Spinal cord (tissue), 9 donors: ENCODE measurements at regions not wholly inside any gene's neighbourhood (a gene's known extent, or its start where the extent isn't known, plus 50 kb on each side); places are given as distances from the start of the nearest gene placed in this dataset.
A peak's percentile ranks its signal among the peaks of the same experiment; 100 is the strongest.

Source experiments
- DNase-seq, 6 donors: peaks; one replicate each; pipeline versions ENCODE4 v3.0.0 to v3.0.0-alpha.2; 2013 to 2015; ENCODE audit warnings: low spot score in 6 of 6, low read depth in 4 of 6
- H3K27ac ChIP-seq: one replicate; pipeline ENCODE4 v1.5.1; 2013; ENCODE audit warnings: low read depth, low read length, control low read depth
- H3K27me3 ChIP-seq: one replicate; pipeline ENCODE4 v1.6.1; 2013; ENCODE audit warnings: low read length; ENCODE audit not compliant: control insufficient read depth, insufficient read depth
- H3K36me3 ChIP-seq: one replicate; pipeline ENCODE4 v1.6.1; 2013; ENCODE audit warnings: low read length; ENCODE audit not compliant: control insufficient read depth, insufficient read depth
- H3K4me1 ChIP-seq: one replicate; pipeline ENCODE4 v1.6.1; 2013; ENCODE audit warnings: low read length; ENCODE audit not compliant: control insufficient read depth, insufficient read depth
- H3K4me3 ChIP-seq: one replicate; pipeline ENCODE4 v1.5.1; 2013; ENCODE audit warnings: low read depth, low read length, control low read depth
- H3K9me3 ChIP-seq: one replicate; pipeline ENCODE4 v1.6.1; 2013; ENCODE audit warnings: low read length; ENCODE audit not compliant: control insufficient read depth, insufficient read depth
- whole genome bisulfite sequencing: methylation state at CpG from one replicate; pipeline ENCODE4 v1.1.5; 2013; ENCODE audit warnings: missing lambda C conversion rate; ENCODE audit not compliant: insufficient coverage; 5-methylcytosine and 5-hydroxymethylcytosine counted together
- donor health status: healthy.

- WGBS = 86% methylated on average over 2 of the region's 4 CpGs
- Histone ChIP-seq H3K4me1 (no peaks in the 10 kb centered on the region), H3K27ac (no peak overlapping the region), H3K36me3 (no peaks in the 10 kb centered on the region), H3K9me3 (no peaks in the 10 kb centered on the region), H3K27me3 (no peaks in the 10 kb centered on the region), H3K4me3 (no peak overlapping the region)
- no peak for DNase-seq
Observed at GRCh38 chr9:71363286-71363961, 242.0 kb upstream of the TRPM3 start.

GRCh38 chr9:71361357-71361756, 239.9 kb upstream of the TRPM3 start:
- Histone ChIP-seq H3K4me1 (no peaks in the 10 kb centered on the region), H3K27me3 (no peaks in the 10 kb centered on the region), H3K9me3 (no peaks in the 10 kb centered on the region), H3K27ac (no peak overlapping the region), H3K4me3 (no peak overlapping the region), H3K36me3 (no peaks in the 10 kb centered on the region)
- no CpG with 5 or more reads among the region's 2 CpGs for WGBS
- DNase-seq = no peak

- peak in 2 of 6 donors; percentile 60 to 74 for DNase-seq
- H3K27me3 ChIP-seq = no peaks in the 10 kb centered on the region
- 34% methylated on average over 2 of the region's 4 CpGs for WGBS
- no peaks in the 10 kb centered on the region for H3K4me1 ChIP-seq
- no peak overlapping the region for H3K27ac ChIP-seq
- H3K9me3 ChIP-seq = no peaks in the 10 kb centered on the region
- no peak overlapping the region for H3K4me3 ChIP-seq
- no peaks in the 10 kb centered on the region for H3K36me3 ChIP-seq
Observed at GRCh38 chr9:71357346-71357745, 235.9 kb upstream of the TRPM3 start.

GRCh38 chr9:71355884-71356283, 234.5 kb upstream of the TRPM3 start:
- Histone ChIP-seq H3K4me3 (no peak overlapping the region), H3K4me1 (no peaks in the 10 kb centered on the region), H3K27me3 (no peaks in the 10 kb centered on the region), H3K9me3 (no peaks in the 10 kb centered on the region), H3K27ac (no peak overlapping the region), H3K36me3 (no peaks in the 10 kb centered on the region)
- peak in 1 of 6 donors; percentile 67 for DNase-seq
- 95% methylated on average over 2 of the region's 4 CpGs for WGBS

GRCh38 chr9:71353720-71354119, 232.3 kb upstream of the TRPM3 start:
- DNase-seq = no peak
- Histone ChIP-seq H3K4me3 (no peak overlapping the region), H3K27me3 (no peaks in the 10 kb centered on the region), H3K27ac (no peak overlapping the region), H3K4me1 (no peaks in the 10 kb centered on the region), H3K36me3 (no peaks in the 10 kb centered on the region), H3K9me3 (no peaks in the 10 kb centered on the region)
- 100% methylated on average over 2 of the region's 2 CpGs for WGBS

- Histone ChIP-seq H3K4me1 (no peaks in the 10 kb centered on the region), H3K27me3 (no peaks in the 10 kb centered on the region), H3K27ac (no peak overlapping the region), H3K36me3 (no peaks in the 10 kb centered on the region), H3K4me3 (no peak overlapping the region), H3K9me3 (no peaks in the 10 kb centered on the region)
- DNase-seq = peak in 1 of 6 donors; percentile 44
- WGBS = 85% methylated on average over 4 of the region's 5 CpGs
Observed at GRCh38 chr9:71352837-71353236, 231.4 kb upstream of the TRPM3 start.

- Histone ChIP-seq H3K27me3 (no peaks in the 10 kb centered on the region), H3K9me3 (no peaks in the 10 kb centered on the region), H3K36me3 (no peaks in the 10 kb centered on the region), H3K27ac (no peak overlapping the region), H3K4me3 (no peak overlapping the region), H3K4me1 (no peaks in the 10 kb centered on the region)
- no peak for DNase-seq
- WGBS = no CpG with 5 or more reads among the region's 4 CpGs
Observed at GRCh38 chr9:71349218-71349617, 227.8 kb upstream of the TRPM3 start.

- H3K9me3 ChIP-seq = no peaks in the 10 kb centered on the region
- no peak overlapping the region for H3K4me3 ChIP-seq
- no peak overlapping the region for H3K27ac ChIP-seq
- DNase-seq = no peak
- 100% methylated on average over 1 of the region's 3 CpGs for WGBS
- no peaks in the 10 kb centered on the region for H3K27me3 ChIP-seq
- H3K36me3 ChIP-seq = no peaks in the 10 kb centered on the region
- no peaks in the 10 kb centered on the region for H3K4me1 ChIP-seq
Observed at GRCh38 chr9:71333321-71333720, 211.9 kb upstream of the TRPM3 start.

- DNase-seq = no peak
- no peaks in the 10 kb centered on the region for H3K9me3 ChIP-seq
- H3K27me3 ChIP-seq = no peaks in the 10 kb centered on the region
- no peak overlapping the region for H3K4me3 ChIP-seq
- no peaks in the 10 kb centered on the region for H3K4me1 ChIP-seq
- H3K27ac ChIP-seq = no peak overlapping the region
- H3K36me3 ChIP-seq = no peaks in the 10 kb centered on the region
- 78% methylated on average over 1 of the region's 2 CpGs for WGBS
Observed at GRCh38 chr9:71331603-71332002, 210.2 kb upstream of the TRPM3 start.

GRCh38 chr9:71329873-71330272, 208.5 kb upstream of the TRPM3 start:
- peak in 1 of 6 donors; percentile 7 for DNase-seq

More at GRCh38 chr9:71329873-71330272, 208.5 kb upstream of the TRPM3 start:
- no peaks in the 10 kb centered on the region for H3K36me3 ChIP-seq
- H3K27ac ChIP-seq = no peak overlapping the region
- WGBS = no CpG with 5 or more reads among the region's 3 CpGs
- no peaks in the 10 kb centered on the region for H3K27me3 ChIP-seq
- H3K9me3 ChIP-seq = no peaks in the 10 kb centered on the region
- H3K4me1 ChIP-seq = no peaks in the 10 kb centered on the region
- H3K4me3 ChIP-seq = no peak overlapping the region
